ENCODE measurements at regions not wholly inside any gene's neighbourhood (a gene's known extent, or its start where the extent isn't known, plus 50 kb on each side); places are given as distances from the start of the nearest gene placed in this dataset.

DNA sequence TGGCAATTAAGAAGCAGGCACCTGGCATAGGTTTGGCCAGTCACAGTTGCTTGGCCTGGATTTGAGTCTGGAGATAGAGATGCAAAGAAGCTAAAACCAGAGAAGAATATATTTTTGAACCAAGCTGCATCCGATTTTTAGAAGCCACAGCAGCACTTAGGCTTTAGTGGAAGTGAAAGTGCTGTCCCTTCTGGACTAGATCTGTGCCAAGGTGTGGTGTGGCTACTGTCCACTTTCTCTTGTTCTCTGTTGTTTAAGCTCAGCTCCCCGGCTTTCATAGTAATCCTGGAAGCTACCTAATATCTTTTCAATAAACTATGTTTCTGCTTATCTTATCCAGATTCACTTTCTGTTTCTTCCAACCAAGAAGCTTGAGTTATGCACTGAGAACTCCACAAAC, 183.4 kb upstream of the THRB start:
- no peaks in the 10 kb centered on the region for H3K36me3 Mint-ChIP-seq
- DNase-seq (ENCODE audit: low spot score) (no peak), ATAC-seq (peak; percentile 32 to 38)
- H3K9me3 Mint-ChIP-seq, result no peaks in the 10 kb centered on the region
- peaks cover 15 to 22% of the 10 kb centered on the region in 2 donors for H3K4me1 Mint-ChIP-seq (ENCODE audit: low read depth in 2 of 2)
- peaks cover 52 to 58% of the 10 kb centered on the region in 2 donors for H3K27me3 Mint-ChIP-seq
- H3K4me3 Mint-ChIP-seq, result peak overlapping the region; percentile 64
- H3K27ac Mint-ChIP-seq, result peak overlapping the region; percentile 18 to 45

DNA sequence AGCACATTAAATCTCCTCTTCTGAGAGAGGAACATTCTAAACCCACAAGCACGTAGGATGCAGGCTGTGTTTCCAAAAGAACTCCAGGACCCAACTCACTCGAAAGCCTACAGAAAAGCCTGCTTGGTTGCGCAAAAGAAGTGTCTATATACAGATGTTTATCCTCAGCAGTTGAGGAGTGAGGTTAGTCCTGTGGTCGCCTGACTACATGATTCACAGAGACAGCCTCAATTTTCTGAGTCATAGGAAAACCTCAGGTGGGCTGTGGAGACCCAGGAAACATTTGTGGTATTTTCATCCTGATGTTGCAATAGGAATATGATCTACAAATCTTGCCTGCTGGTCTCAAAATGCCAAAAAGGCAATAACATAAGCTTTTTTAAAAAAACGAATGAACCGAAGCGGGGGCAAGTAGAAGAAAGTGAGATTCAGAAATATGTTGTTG, 183.8 kb upstream of the THRB start:
- H3K36me3 Mint-ChIP-seq, result no peaks in the 10 kb centered on the region
- ATAC-seq (peak; percentile 89 to 91), DNase-seq (ENCODE audit: low spot score) (peak; percentile 63)
- no peaks in the 10 kb centered on the region for H3K9me3 Mint-ChIP-seq
- peaks cover 55 to 60% of the 10 kb centered on the region in 2 donors for H3K27me3 Mint-ChIP-seq
- H3K4me1 Mint-ChIP-seq (ENCODE audit: low read depth in 2 of 2), result peaks cover 15 to 22% of the 10 kb centered on the region in 2 donors
- H3K4me3 Mint-ChIP-seq, result peak overlapping the region; percentile 64
- H3K27ac Mint-ChIP-seq, result peak overlapping the region; percentile 18 to 45

DNA sequence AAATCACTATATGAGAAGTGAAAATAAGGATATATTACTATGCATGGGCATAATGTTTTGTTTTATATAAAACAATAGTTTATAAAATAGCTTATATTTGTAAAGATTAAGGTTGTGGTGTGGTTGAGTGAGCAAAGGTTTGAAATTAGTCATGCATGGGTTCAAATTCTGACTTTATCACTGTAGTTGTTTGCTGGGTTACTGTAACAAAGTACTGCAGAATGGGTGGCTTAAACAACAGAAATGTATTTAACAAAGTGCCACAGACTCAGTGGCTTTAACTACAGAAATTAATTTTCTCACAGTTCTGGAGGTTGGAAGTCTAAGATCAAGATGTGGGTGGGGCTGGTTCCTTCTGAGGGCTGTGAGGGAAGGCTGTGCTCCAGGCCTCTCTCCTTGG, 184.8 kb upstream of the THRB start:
- H3K9me3 Mint-ChIP-seq, result no peaks in the 10 kb centered on the region
- peaks cover 15 to 22% of the 10 kb centered on the region in 2 donors for H3K4me1 Mint-ChIP-seq (ENCODE audit: low read depth in 2 of 2)
- H3K27me3 Mint-ChIP-seq, result peaks cover 53 to 65% of the 10 kb centered on the region in 2 donors
- ATAC-seq (no peak), DNase-seq (ENCODE audit: low spot score) (no peak)
- H3K4me3 Mint-ChIP-seq, result no peak overlapping the region
- H3K27ac Mint-ChIP-seq, result no peak overlapping the region
- H3K36me3 Mint-ChIP-seq, result no peaks in the 10 kb centered on the region

DNA sequence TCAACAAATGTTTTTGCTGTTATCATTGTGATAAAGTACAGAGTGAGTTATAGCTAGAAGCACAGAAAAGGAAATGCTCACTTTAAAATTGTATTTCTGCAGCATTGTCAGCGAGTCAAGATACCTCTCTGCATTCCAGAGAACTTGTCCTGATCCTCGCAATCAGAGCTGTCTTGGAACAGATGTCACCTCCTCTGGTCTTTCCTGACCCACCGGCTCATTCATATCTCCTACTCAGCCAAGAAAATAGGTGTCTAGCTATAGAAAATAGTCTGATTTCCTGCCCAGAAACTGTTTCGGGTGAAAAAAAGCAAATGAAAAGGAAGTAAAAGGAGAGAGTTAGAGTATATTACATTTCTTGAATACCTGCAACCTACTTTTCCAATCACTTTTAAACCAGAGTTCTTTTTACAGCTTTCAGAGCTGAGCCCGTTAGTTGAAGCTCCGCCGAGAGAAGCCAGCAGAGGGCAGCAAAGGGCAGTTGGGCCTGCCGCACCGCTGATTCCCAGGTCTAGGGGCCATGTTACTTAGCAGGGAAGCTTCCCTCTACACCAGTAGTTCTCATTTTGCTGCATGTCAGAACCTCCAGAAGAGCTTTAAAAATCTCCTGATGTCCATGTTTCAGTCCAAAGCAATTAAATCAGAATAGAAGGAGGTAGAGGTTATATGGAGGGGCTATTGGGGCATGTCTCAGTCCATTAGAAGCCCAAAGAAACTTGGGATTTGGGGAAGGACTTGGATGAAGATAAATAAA, 185.7 kb upstream of the THRB start:
- ATAC-seq (peak; percentile 60 to 79), DNase-seq (ENCODE audit: low spot score) (peak; percentile 70)
- no peaks in the 10 kb centered on the region for H3K9me3 Mint-ChIP-seq
- H3K27me3 Mint-ChIP-seq, result peaks cover 55 to 68% of the 10 kb centered on the region in 2 donors
- no peaks in the 10 kb centered on the region for H3K36me3 Mint-ChIP-seq
- no peak overlapping the region for H3K27ac Mint-ChIP-seq
- H3K4me3 Mint-ChIP-seq, result no peak overlapping the region
- peaks cover 15 to 22% of the 10 kb centered on the region in 2 donors for H3K4me1 Mint-ChIP-seq (ENCODE audit: low read depth in 2 of 2)

DNA sequence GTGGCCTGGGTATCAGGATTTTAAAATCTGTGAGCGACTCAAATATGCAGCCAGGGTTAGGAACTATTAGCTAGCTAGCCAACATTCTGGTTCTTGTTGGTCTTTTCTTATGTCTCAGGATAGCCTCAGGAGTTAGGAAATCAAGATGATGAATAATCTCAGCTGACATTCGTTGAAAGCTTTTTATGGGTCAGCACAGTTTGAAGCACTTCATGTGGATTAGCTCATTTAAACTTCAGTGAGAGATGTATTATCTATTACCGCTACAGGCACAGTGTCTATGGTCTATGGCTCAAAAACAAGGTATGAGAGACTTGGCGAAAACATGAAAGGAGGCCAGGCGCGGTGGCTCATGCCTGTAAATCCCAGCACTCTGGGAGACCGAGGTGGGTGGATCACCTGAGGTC, 187.5 kb upstream of the THRB start:
- Mint-ChIP-seq H3K4me3 (no peak overlapping the region), H3K27ac (no peak overlapping the region), H3K9me3 (no peaks in the 10 kb centered on the region), H3K4me1 (ENCODE audit: low read depth in 2 of 2) (peaks cover 23 to 32% of the 10 kb centered on the region in 2 donors), H3K36me3 (no peaks in the 10 kb centered on the region), H3K27me3 (peaks cover 43 to 51% of the 10 kb centered on the region in 2 donors)
- DNase-seq (ENCODE audit: low spot score), result no peak
- no peak for ATAC-seq

DNA sequence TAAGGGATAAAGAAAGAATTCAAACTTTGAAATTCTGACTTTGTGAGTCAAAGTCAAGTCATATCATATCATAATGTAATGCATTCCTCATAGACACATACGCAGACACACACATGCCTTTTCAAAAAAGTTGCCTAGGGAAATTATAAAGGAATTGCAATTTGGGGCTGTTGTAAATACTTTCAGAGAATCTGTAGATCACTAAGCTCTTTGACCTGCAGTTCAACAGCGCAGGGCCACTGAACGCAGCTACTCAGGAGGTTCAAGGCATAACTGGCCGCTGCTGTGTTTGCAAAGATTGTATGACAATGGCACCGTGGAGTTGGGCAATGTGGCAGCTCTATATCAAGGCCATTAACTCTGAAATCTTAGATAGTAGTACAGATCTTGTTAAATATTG, 188.4 kb upstream of the THRB start:
- Mint-ChIP-seq H3K4me3 (no peak overlapping the region), H3K9me3 (no peaks in the 10 kb centered on the region), H3K4me1 (ENCODE audit: low read depth in 2 of 2) (peaks cover 22 to 35% of the 10 kb centered on the region in 2 donors), H3K36me3 (no peaks in the 10 kb centered on the region), H3K27ac (no peak overlapping the region), H3K27me3 (peaks cover 43 to 54% of the 10 kb centered on the region in 2 donors)
- DNase-seq (ENCODE audit: low spot score), result no peak
- ATAC-seq, result no peak

DNA sequence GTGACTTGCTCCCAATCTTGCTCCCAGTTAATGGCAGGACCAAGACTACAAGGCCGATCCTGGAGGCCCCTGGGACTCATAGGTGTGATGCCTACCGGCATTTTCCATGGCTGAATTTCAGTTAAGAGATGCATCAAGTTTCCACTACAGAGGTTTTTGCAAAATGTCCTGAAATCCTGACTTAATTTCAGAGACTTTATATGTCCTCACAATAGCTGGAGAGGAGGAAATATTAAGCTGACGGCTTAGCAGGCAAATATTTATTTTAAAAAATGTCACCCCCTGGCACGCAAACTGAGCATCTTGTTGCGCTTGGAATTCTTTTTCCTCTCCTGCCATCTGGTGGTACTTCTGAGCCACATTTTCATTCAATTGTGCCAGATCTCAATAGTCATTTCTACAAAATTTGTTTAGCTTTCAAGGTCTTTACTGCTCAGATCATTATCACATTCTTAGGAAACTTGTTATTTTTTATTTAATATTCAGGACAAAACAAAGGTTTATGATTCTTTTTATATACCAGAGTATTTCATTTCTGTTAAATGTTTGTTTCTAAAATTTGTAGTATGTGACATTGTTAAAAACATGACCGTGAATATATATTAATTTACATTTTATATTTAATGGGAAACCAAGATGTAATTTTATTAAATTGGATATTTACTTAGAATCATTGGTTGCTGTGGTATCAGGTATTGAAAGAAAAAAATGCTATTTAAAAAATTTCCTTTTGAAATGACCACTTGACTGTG, 189.2 kb upstream of the THRB start:
- no peak overlapping the region for H3K27ac Mint-ChIP-seq
- peaks cover 19 to 31% of the 10 kb centered on the region in 2 donors for H3K4me1 Mint-ChIP-seq (ENCODE audit: low read depth in 2 of 2)
- H3K4me3 Mint-ChIP-seq, result no peak overlapping the region
- H3K9me3 Mint-ChIP-seq, result no peaks in the 10 kb centered on the region
- DNase-seq (ENCODE audit: low spot score) (no peak), ATAC-seq (no peak)
- peaks cover 40 to 54% of the 10 kb centered on the region in 2 donors for H3K27me3 Mint-ChIP-seq
- H3K36me3 Mint-ChIP-seq, result no peaks in the 10 kb centered on the region

DNA sequence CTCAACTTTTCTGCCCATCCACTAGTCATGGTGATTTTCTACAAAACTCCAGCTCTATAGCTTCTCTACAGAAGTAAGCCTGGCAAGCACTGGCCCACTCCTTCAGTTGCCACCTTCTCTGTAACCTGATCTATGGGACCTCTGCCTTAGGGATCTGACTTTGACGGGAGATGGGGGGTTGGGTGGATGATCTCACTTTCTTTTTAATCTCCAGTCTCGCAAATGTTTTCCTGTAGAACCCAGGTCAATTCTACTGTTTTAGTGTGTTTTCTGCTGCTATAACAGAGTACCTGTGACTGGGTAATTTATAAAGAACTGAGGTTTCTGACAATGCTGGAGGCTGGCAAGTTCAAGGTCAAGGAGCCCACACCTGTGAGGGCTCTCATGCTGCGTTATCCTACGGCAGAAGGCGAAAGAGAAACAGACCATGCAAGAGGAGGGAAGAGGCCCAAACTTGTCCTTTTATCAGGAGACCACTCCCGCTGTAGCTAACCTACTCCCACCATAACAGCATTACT, 189.9 kb upstream of the THRB start:
- Mint-ChIP-seq H3K27me3 (peaks cover 34 to 49% of the 10 kb centered on the region in 2 donors), H3K9me3 (no peaks in the 10 kb centered on the region), H3K4me1 (ENCODE audit: low read depth in 2 of 2) (peaks cover 16 to 28% of the 10 kb centered on the region in 2 donors), H3K36me3 (no peaks in the 10 kb centered on the region), H3K4me3 (no peak overlapping the region), H3K27ac (peak overlapping the region in 1 of 2 donors; percentile 14)
- ATAC-seq (no peak), DNase-seq (ENCODE audit: low spot score) (no peak)

DNA sequence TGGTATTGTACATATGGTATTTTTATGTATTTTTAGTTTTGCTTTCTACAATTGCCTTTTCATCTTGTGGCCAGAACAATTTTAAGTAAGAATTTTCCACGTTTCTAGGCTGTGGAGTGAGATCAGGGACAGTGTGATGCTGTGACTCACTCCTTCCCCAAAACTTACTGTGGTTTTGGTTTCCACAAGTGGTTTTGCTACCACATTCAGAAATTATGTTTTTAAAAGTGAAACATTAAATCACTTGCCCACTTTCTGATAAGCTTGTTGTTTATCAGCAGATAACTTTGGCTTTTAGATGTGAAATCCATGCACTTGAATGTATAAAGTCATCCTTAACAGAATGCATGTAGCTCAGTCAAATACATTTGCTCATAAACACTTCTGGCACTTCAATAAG, 192.2 kb upstream of the THRB start:
- DNase-seq (ENCODE audit: low spot score) (peak; percentile 68), ATAC-seq (peak; percentile 80 to 93)
- Mint-ChIP-seq H3K9me3 (no peaks in the 10 kb centered on the region), H3K27me3 (peaks cover 25 to 39% of the 10 kb centered on the region in 2 donors), H3K27ac (peak overlapping the region; percentile 35 to 73), H3K4me1 (ENCODE audit: low read depth in 2 of 2) (peaks cover 16 to 18% of the 10 kb centered on the region in 2 donors), H3K4me3 (no peak overlapping the region), H3K36me3 (no peaks in the 10 kb centered on the region)

DNA sequence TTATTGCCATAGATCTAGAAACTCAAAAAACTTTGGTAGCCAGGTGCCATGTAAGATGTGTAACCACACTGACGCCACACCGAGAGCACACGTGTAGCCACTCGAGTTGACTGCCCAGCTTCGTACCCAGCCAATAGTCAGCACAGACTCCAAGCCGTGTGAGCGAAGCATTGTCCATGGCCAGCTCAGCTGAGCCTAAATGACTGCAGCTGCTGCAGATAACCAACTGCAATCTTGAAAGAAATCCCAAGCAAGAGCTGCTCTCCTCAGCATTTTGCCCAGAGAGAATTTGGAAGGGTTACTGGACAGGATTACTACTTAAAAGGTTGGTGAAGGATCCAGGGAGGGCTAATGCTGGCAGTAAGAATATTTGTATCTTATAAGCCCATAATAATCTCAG, 193.0 kb upstream of the THRB start:
- no peak for DNase-seq (ENCODE audit: low spot score)
- Mint-ChIP-seq H3K27ac (no peak overlapping the region), H3K4me1 (ENCODE audit: low read depth in 2 of 2) (peaks cover 16 to 18% of the 10 kb centered on the region in 2 donors), H3K27me3 (peaks cover 27 to 48% of the 10 kb centered on the region in 2 donors), H3K4me3 (no peak overlapping the region), H3K36me3 (no peaks in the 10 kb centered on the region), H3K9me3 (no peaks in the 10 kb centered on the region)
- ATAC-seq, result no peak

DNA sequence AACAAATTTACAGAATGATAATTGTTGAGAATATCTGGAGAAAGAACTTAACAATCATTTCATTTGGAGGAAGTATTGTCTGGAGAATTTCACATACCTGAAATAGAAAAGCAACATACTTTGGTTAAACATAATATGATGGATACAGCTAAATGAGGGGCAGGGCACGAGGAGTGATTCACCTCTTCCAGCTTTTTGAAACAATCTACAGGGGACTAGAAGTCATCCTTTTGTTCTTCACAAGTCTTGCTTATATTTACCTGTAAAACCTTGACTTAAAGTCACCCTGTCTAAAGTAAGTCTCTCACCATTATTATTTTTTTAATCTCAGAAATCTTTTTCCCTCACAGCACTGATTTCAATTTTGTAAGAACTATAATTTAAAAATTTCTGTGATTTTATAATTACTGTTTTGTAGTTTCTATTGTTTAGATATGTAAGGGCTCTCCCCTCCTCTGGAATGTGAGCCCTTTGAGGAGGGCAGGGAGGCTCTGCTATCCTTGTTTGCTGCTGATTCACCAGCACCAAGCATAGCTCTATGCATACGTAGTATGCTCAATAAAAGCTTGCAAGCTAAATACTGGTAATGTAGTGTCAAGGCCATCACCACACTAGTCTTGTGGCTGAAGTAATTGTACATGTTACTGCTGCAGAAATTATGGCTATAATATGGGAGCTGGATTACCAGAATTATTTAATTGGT, 193.9 kb upstream of the THRB start:
- ATAC-seq, result no peak
- Mint-ChIP-seq H3K27me3 (peaks cover 23 to 42% of the 10 kb centered on the region in 2 donors), H3K4me1 (ENCODE audit: low read depth in 2 of 2) (peaks cover 16 to 18% of the 10 kb centered on the region in 2 donors)

DNA sequence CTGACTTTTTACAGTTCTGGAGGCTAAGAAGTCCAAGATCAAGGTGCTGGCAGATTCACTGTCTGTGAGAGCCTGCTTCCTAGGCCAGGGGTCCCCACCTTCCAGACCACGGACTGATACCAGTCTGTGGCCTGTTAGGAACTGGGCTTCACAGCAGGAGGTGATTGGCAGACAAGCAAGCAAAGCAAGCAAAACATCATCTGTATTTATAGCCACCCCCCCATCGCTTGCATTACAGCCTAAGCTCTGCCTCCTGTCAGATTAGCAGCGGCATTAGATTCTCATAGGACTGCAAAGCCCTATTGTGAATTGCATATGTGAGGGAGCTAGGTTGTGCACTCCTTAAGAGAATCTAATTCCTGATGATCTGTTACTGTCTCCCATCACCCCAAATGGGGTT, 194.7 kb upstream of the THRB start:
- peaks cover 16 to 18% of the 10 kb centered on the region in 2 donors for H3K4me1 Mint-ChIP-seq (ENCODE audit: low read depth in 2 of 2)
- ATAC-seq, result no peak
- H3K4me3 Mint-ChIP-seq, result no peak overlapping the region
- H3K9me3 Mint-ChIP-seq, result no peaks in the 10 kb centered on the region
- peaks cover 28 to 46% of the 10 kb centered on the region in 2 donors for H3K27me3 Mint-ChIP-seq
- H3K27ac Mint-ChIP-seq, result no peak overlapping the region
- H3K36me3 Mint-ChIP-seq, result no peaks in the 10 kb centered on the region
- DNase-seq (ENCODE audit: low spot score), result no peak

More for the DNA sequence above, 193.9 kb upstream of the THRB start:
- Mint-ChIP-seq H3K9me3 (no peaks in the 10 kb centered on the region), H3K36me3 (no peaks in the 10 kb centered on the region), H3K27ac (no peak overlapping the region), H3K4me3 (no peak overlapping the region)
- DNase-seq (ENCODE audit: low spot score), result no peak

DNA sequence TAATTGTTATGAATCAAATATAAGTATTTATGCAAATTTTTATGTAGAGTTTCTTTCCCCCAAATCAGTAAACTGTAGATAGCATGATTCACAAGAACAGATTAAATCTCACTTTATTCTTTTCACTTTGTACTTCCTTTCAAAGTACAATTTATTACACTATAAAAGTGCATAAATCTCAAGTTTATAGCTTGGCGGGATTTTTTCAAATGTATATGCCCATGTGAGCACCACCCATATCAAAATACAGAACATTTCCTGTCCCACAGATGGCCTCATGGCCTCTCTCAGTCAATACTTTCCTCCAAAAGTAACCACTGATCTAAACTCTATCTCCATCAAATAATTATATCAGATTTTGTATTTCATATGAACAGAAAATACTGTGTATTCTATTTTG, 196.1 kb upstream of the THRB start:
- no peaks in the 10 kb centered on the region for H3K36me3 Mint-ChIP-seq
- H3K27ac Mint-ChIP-seq, result no peak overlapping the region
- H3K4me1 Mint-ChIP-seq (ENCODE audit: low read depth in 2 of 2), result peaks cover 16 to 18% of the 10 kb centered on the region in 2 donors
- DNase-seq (ENCODE audit: low spot score), result no peak
- peaks cover 28 to 39% of the 10 kb centered on the region in 2 donors for H3K27me3 Mint-ChIP-seq
- H3K4me3 Mint-ChIP-seq, result no peak overlapping the region
- no peak for ATAC-seq
- H3K9me3 Mint-ChIP-seq, result no peaks in the 10 kb centered on the region

All from natural killer cell treated with Interleukin-12 subunit alpha and Interleukin-12 subunit beta and Interleukin-15 and Interleukin-18, amount 100 ng/mL, for 72 hours (primary cell).